ENCODE measurements at regions not wholly inside any gene's neighbourhood (a gene's known extent, or its start where the extent isn't known, plus 50 kb on each side); places are given as distances from the start of the nearest gene placed in this dataset.
"Not testable (repeated sequence)": the region's sequence is repeated elsewhere in the genome, so short reads cannot be mapped to it uniquely, and the experiment has no call there.

DNA sequence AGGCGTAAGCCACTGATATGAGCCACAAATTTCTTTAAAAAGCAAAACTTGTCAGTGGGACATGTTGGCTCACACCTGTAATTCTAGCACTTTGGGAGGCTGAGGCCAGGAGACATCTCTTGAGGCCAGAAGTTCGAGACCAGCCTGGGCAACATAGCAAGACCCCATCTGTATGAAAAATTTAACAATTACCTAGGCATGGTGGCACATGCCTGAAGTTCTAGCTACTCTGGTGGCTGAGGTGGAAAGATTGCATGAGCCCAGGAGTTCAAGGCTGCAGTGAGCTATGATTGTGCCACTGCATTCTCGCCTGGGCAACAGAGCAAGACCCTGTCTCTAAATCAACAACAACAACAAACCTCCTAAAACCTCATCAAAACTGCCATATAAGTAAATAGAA lies 147.6 kb upstream of the BARHL2 start:
- H3K27me3 ChIP-seq (ENCODE audit: insufficient read depth in 3 of 3, low read length in 2 of 3), result no peaks in the 10 kb centered on the region
- H3K9me3 ChIP-seq, result no peaks in the 10 kb centered on the region
- H3K4me1 ChIP-seq, result no peaks in the 10 kb centered on the region
- DNase-seq (no peak), ATAC-seq (no peak)
- intact Hi-C loops (cut with DNase I), result no loop called here
- WGBS, 3 donors, result 89 to 93% (median 91%) methylated on average over 3 of the region's 3 CpGs
- no peak overlapping the region for H3K27ac ChIP-seq
- no peak overlapping the region for H3K4me3 ChIP-seq
- TF ChIP-seq, protein P1, sequence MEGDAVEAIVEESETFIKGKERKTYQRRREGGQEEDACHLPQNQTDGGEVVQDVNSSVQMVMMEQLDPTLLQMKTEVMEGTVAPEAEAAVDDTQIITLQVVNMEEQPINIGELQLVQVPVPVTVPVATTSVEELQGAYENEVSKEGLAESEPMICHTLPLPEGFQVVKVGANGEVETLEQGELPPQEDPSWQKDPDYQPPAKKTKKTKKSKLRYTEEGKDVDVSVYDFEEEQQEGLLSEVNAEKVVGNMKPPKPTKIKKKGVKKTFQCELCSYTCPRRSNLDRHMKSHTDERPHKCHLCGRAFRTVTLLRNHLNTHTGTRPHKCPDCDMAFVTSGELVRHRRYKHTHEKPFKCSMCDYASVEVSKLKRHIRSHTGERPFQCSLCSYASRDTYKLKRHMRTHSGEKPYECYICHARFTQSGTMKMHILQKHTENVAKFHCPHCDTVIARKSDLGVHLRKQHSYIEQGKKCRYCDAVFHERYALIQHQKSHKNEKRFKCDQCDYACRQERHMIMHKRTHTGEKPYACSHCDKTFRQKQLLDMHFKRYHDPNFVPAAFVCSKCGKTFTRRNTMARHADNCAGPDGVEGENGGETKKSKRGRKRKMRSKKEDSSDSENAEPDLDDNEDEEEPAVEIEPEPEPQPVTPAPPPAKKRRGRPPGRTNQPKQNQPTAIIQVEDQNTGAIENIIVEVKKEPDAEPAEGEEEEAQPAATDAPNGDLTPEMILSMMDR (IDR thresholded peaks at IDR 0.05), result no peak
- H3K36me3 ChIP-seq (ENCODE audit: insufficient read depth in 1 of 2, low read depth in 1 of 2), result no peaks in the 10 kb centered on the region

- H3K9me3 ChIP-seq, result no peaks in the 10 kb centered on the region
- intact Hi-C loops (cut with DNase I), result no loop called here
- H3K36me3 ChIP-seq (ENCODE audit: insufficient read depth in 1 of 2, low read depth in 1 of 2), result no peaks in the 10 kb centered on the region
- no peaks in the 10 kb centered on the region for H3K4me1 ChIP-seq
- WGBS, 3 donors, result 84 to 91% (median 84%) methylated on average over 3 of the region's 3 CpGs
- DNase-seq, result no peak
- no peak overlapping the region for H3K4me3 ChIP-seq
- H3K27me3 ChIP-seq (ENCODE audit: insufficient read depth in 3 of 3, low read length in 2 of 3), result no peaks in the 10 kb centered on the region
- TF ChIP-seq, protein P1 (IDR thresholded peaks at IDR 0.05), result no peak
- no peak for ATAC-seq
- no peak overlapping the region for H3K27ac ChIP-seq
Measured at GRCh38 chr1:90862782-90863181, 145.7 kb upstream of the BARHL2 start.

DNA sequence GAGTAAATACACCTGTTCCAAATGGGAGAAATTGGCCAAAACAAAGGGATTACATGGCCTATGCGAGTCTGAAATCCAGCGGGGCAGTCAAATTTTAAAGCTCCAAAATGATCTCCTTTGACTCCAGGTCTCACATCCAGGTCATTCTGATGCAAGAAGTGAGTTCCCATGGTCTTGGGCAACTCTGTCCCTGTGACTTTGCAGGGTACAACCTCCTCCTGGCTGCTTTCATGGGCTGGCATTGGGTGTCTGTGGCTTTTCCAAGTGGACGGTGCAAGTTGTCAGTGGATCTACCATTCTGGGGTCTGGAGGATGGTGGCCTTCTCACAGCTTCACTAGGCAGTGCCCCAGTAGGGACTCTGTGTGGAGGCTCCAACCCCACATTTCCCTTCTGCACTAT lies 144.3 kb upstream of the BARHL2 start:
- H3K27me3 ChIP-seq (ENCODE audit: insufficient read depth in 3 of 3, low read length in 2 of 3); H3K9me3 ChIP-seq; H3K27ac ChIP-seq; H3K4me1 ChIP-seq; DNase-seq; H3K4me3 ChIP-seq; intact Hi-C loops (cut with DNase I); ATAC-seq; H3K36me3 ChIP-seq (ENCODE audit: insufficient read depth in 1 of 2, low read depth in 1 of 2): not testable (repeated sequence)
- 94 to 99% (median 95%) methylated on average over 3 of the region's 3 CpGs for WGBS, 3 donors

DNA sequence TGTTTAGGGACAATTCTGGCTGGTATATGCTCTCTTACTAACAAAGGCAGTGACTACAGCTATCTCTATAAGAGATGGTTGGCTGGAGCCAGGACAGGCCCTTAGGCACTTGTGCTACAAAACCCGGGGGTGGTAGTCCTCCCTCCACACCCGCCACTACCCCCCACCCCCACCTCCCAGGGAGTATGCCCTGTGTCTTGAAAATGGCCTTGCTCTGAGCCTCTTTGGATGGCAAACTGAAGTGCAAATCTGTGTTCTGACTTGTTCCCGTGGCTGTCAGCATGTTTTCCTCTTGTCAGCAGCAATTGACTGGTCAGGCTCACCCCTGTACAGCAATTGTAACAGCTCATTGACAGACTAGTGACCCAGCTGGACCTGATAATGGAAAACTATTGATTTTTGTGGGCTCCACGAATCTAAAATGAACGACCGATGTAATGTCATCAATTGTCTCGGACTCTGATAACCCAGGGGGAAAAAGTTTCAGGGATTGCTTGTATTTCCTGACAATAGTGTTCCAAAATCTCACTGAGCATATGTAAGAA lies 139.4 kb upstream of the BARHL2 start:
- no peak for DNase-seq
- WGBS, 3 donors, result 73 to 80% (median 76%) methylated on average over 7 of the region's 7 CpGs
- H3K4me3 ChIP-seq, result no peak overlapping the region
- H3K9me3 ChIP-seq, result no peaks in the 10 kb centered on the region
- no peak overlapping the region for H3K27ac ChIP-seq
- intact Hi-C loops (cut with DNase I), result loop anchor here in 1 of 2 donors (10.0 kb wide), 2 partner anchors 142 to 168 kb away; partner anchors contain the start of genes BARHL2 and ZNF644
- TF ChIP-seq, protein P1 (IDR thresholded peaks at IDR 0.05), result no peak
- H3K27me3 ChIP-seq (ENCODE audit: insufficient read depth in 3 of 3, low read length in 2 of 3), result no peaks in the 10 kb centered on the region
- H3K36me3 ChIP-seq (ENCODE audit: insufficient read depth in 1 of 2, low read depth in 1 of 2), result no peaks in the 10 kb centered on the region
- peaks cover 4% of the 10 kb centered on the region for H3K4me1 ChIP-seq
- ATAC-seq, result no peak

GRCh38 chr1:90854397-90854924 lies 137.4 kb upstream of the BARHL2 start:
- WGBS, 3 donors, result 97 to 98% (median 97%) methylated on average over 4 of the region's 4 CpGs
- Histone ChIP-seq H3K9me3 (no peaks in the 10 kb centered on the region), H3K4me1 (peaks cover 9% of the 10 kb centered on the region), H3K4me3 (no peak overlapping the region), H3K36me3 (ENCODE audit: insufficient read depth in 1 of 2, low read depth in 1 of 2) (no peaks in the 10 kb centered on the region), H3K27me3 (ENCODE audit: insufficient read depth in 3 of 3, low read length in 2 of 3) (no peaks in the 10 kb centered on the region), H3K27ac (no peak overlapping the region)
- TF ChIP-seq, protein P1 (IDR thresholded peaks at IDR 0.05), result no peak
- intact Hi-C loops (cut with DNase I), result loop anchor here in 1 of 2 donors (10.0 kb wide), 2 partner anchors 140 to 170 kb away; partner anchors contain the start of genes BARHL2 and ZNF644
- DNase-seq (no peak), ATAC-seq (no peak)
